HEK293 (cell line): ENCODE measurements at regions not wholly inside any gene's neighbourhood (a gene's known extent, or its start where the extent isn't known, plus 50 kb on each side); places are given as distances from the start of the nearest gene placed in this dataset.

ENCODE experiments used
- CTCF ChIA-PET: fragments of 350-600 bp; formaldehyde crosslinking; extraction: SDS; loops from one replicate; lab custom pipeline; 2021; ENCODE audit warnings: antibody characterized with exemption; lab: Yijun Ruan, JAX
- POLR2A ChIA-PET: fragments of 300-600 bp; formaldehyde crosslinking; extraction: SDS; loops from one replicate; lab custom pipeline; 2020; ENCODE audit warnings: antibody characterized with exemption, inconsistent platforms; lab: Yijun Ruan, JAX
- H3K27ac ChIP-seq: fragments of 200-500 bp; sonication (Bioruptor generic); 2 replicates; pipeline ENCODE4 v1.5.1; 2014; ENCODE audit warnings: low read depth, low read length, control low read depth, inconsistent platforms; ENCODE audit errors: extremely low read depth
- H3K36me3 ChIP-seq, 2 experiments: fragments of 200-500 bp in 1 of 2; sonication (Bioruptor generic) in 1 of 2; 1 replicate in 1 of 2; 2 replicates in 1 of 2; pipeline ENCODE4 v1.5.1; 2014 to 2017; ENCODE audit warnings: inconsistent platforms in 2 of 2, low read length in 2 of 2; ENCODE audit not compliant: control insufficient read depth in 2 of 2, insufficient read depth in 1 of 2
- H3K4me1 ChIP-seq: fragments of 200-500 bp; sonication (Bioruptor generic); 2 replicates; pipeline ENCODE4 v1.5.1; 2014; ENCODE audit warnings: mild to moderate bottlenecking, low read length, inconsistent platforms; ENCODE audit not compliant: control insufficient read depth, insufficient read depth
- H3K4me3 ChIP-seq: 2 replicates; pipeline ENCODE4 v1.5.1; 2011; ENCODE audit warnings: low read depth, mild to moderate bottlenecking, control low read depth, low read length, moderate library complexity
- H3K9me3 ChIP-seq: fragments of 200-500 bp; sonication (Bioruptor generic); 2 replicates; pipeline ENCODE4 v1.5.1; 2014; ENCODE audit warnings: low read depth, low read length, inconsistent platforms; ENCODE audit not compliant: control insufficient read depth, insufficient read depth
- FEZF1 ChIP-seq: fragments of 450-650 bp; formaldehyde crosslinking; IDR thresholded peaks from 2 replicates; pipeline ENCODE4 v1.5.1; 2016; ENCODE audit warnings: missing biosample characterization, missing genetic modification characterization
- GFI1B ChIP-seq: fragments of 450-650 bp; formaldehyde crosslinking; IDR thresholded peaks from 2 replicates; pipeline ENCODE4 v1.5.1; 2016; ENCODE audit warnings: missing biosample characterization, missing genetic modification characterization
- GLI2 ChIP-seq: fragments of 450-650 bp; formaldehyde crosslinking; IDR thresholded peaks from 2 replicates; pipeline ENCODE4; 2017; ENCODE audit warnings: missing biosample characterization, missing genetic modification characterization, low read depth, borderline replicate concordance
- GLIS1 ChIP-seq: fragments of 450-650 bp; formaldehyde crosslinking; IDR thresholded peaks from 2 replicates; pipeline ENCODE4 v1.5.1; 2016; ENCODE audit warnings: missing biosample characterization, missing genetic modification characterization
- HOXC10 ChIP-seq: sonication (generic); formaldehyde crosslinking; IDR thresholded peaks from 2 replicates; pipeline ENCODE4 v1.8.1; 2023; ENCODE audit warnings: mild to moderate bottlenecking, missing genetic modification reagents
- HOXD13 ChIP-seq: sonication (generic); formaldehyde crosslinking; IDR thresholded peaks from 2 replicates; pipeline ENCODE4 v1.8.0; 2022; ENCODE audit warnings: missing genetic modification reagents, borderline replicate concordance
- IKZF3 ChIP-seq: fragments of 450-650 bp; IDR thresholded peaks from 2 replicates; pipeline ENCODE4 v1.5.0; 2018; ENCODE audit warnings: missing biosample characterization, mild to moderate bottlenecking, missing genetic modification characterization, moderate library complexity
- KLF7 ChIP-seq: fragments of 450-650 bp; formaldehyde crosslinking; IDR thresholded peaks from 2 replicates; pipeline ENCODE4 v1.5.1; 2016; ENCODE audit warnings: missing biosample characterization, missing genetic modification characterization, borderline replicate concordance
- MZF1 ChIP-seq: fragments of 450-650 bp; formaldehyde crosslinking; IDR thresholded peaks from 2 replicates; pipeline ENCODE4 v1.5.1; 2017; ENCODE audit warnings: missing biosample characterization, missing genetic modification characterization, borderline replicate concordance
- SP7 ChIP-seq: fragments of 450-650 bp; formaldehyde crosslinking; IDR thresholded peaks from 2 replicates; pipeline ENCODE4 v1.5.1; 2016; ENCODE audit warnings: missing biosample characterization, missing genetic modification characterization
- TCF7L2 ChIP-seq: IDR thresholded peaks from 2 replicates; pipeline ENCODE4 v1.6.1; 2011; ENCODE audit warnings: low read depth, mild to moderate bottlenecking, inconsistent platforms, low read length, moderate library complexity, borderline replicate concordance
- ZNF10 ChIP-seq: fragments of 450-650 bp; formaldehyde crosslinking; IDR thresholded peaks from 2 replicates; pipeline ENCODE4 v1.5.1; 2017; ENCODE audit warnings: missing biosample characterization, missing genetic modification characterization
- ZNF184 ChIP-seq: fragments of 450-650 bp; IDR thresholded peaks from 2 replicates; pipeline ENCODE4 v1.5.1; 2018; ENCODE audit warnings: missing biosample characterization, mild to moderate bottlenecking, missing genetic modification characterization
- ZNF19 ChIP-seq: fragments of 450-650 bp; formaldehyde crosslinking; IDR thresholded peaks from 2 replicates; pipeline ENCODE4; 2016; ENCODE audit warnings: missing biosample characterization, missing genetic modification characterization, low read depth
- ZNF211 ChIP-seq: fragments of 450-650 bp; formaldehyde crosslinking; IDR thresholded peaks from 2 replicates; pipeline ENCODE4 v1.5.1; 2016; ENCODE audit warnings: low read depth, missing biosample characterization, missing genetic modification characterization
- ZNF223 ChIP-seq: fragments of 450-650 bp; formaldehyde crosslinking; IDR thresholded peaks from 2 replicates; pipeline ENCODE4 v1.5.1; 2016; ENCODE audit warnings: missing biosample characterization, missing genetic modification characterization
- ZNF248 ChIP-seq: fragments of 450-650 bp; formaldehyde crosslinking; IDR thresholded peaks from 2 replicates; pipeline ENCODE4 v1.5.1; 2017; ENCODE audit warnings: missing biosample characterization, missing genetic modification characterization
- ZNF335 ChIP-seq: fragments of 450-650 bp; formaldehyde crosslinking; conservative IDR thresholded peaks from 2 replicates; pipeline ENCODE4 v1.5.1; 2016; ENCODE audit warnings: missing biosample characterization, missing genetic modification characterization
- ZNF362 ChIP-seq: fragments of 450-650 bp; formaldehyde crosslinking; IDR thresholded peaks from 2 replicates; pipeline ENCODE4 v1.5.1; 2016; ENCODE audit warnings: missing biosample characterization, missing genetic modification characterization
- ZNF394 ChIP-seq: fragments of 450-650 bp; formaldehyde crosslinking; IDR thresholded peaks from 2 replicates; pipeline ENCODE4 v1.5.1; 2016; ENCODE audit warnings: missing biosample characterization, missing genetic modification characterization, mild to moderate bottlenecking, moderate library complexity, borderline replicate concordance
- ZNF473 ChIP-seq: fragments of 450-650 bp; formaldehyde crosslinking; IDR thresholded peaks from 2 replicates; pipeline ENCODE4 v1.5.1; 2017; ENCODE audit warnings: missing biosample characterization, missing genetic modification characterization
- ZNF571 ChIP-seq: fragments of 450-650 bp; formaldehyde crosslinking; IDR thresholded peaks from 2 replicates; pipeline ENCODE4 v1.5.0; 2017; ENCODE audit warnings: missing biosample characterization, missing genetic modification characterization
- ZNF654 ChIP-seq: fragments of 450-650 bp; formaldehyde crosslinking; IDR thresholded peaks from 2 replicates; pipeline ENCODE4 v1.5.1; 2016; ENCODE audit warnings: low read depth, missing biosample characterization, missing genetic modification characterization
- ZNF660 ChIP-seq: fragments of 450-650 bp; IDR thresholded peaks from 2 replicates; pipeline ENCODE4 v1.5.1; 2018; ENCODE audit warnings: missing biosample characterization, mild to moderate bottlenecking, missing genetic modification characterization
- ZXDB ChIP-seq: fragments of 450-650 bp; formaldehyde crosslinking; IDR thresholded peaks from 2 replicates; pipeline ENCODE4 v1.5.1; 2016; ENCODE audit warnings: missing biosample characterization, missing genetic modification characterization
- TF ChIP-seq, protein P1 (sequence below): fragments of 450-650 bp; formaldehyde crosslinking; IDR thresholded peaks from 2 replicates; pipeline ENCODE4 v1.5.1; 2016; ENCODE audit warnings: missing biosample characterization, missing genetic modification characterization
- TF ChIP-seq, protein P2 (sequence below): fragments of 450-650 bp; formaldehyde crosslinking; IDR thresholded peaks from 2 replicates; pipeline ENCODE4 v1.5.1; 2017; ENCODE audit warnings: missing biosample characterization, missing genetic modification characterization
- TF ChIP-seq, protein P3 (sequence below): fragments of 450-650 bp; formaldehyde crosslinking; optimal IDR thresholded peaks from 2 replicates; pipeline ENCODE3; 2016; ENCODE audit warnings: missing biosample characterization, mild to moderate bottlenecking, missing genetic modification characterization

DNA sequence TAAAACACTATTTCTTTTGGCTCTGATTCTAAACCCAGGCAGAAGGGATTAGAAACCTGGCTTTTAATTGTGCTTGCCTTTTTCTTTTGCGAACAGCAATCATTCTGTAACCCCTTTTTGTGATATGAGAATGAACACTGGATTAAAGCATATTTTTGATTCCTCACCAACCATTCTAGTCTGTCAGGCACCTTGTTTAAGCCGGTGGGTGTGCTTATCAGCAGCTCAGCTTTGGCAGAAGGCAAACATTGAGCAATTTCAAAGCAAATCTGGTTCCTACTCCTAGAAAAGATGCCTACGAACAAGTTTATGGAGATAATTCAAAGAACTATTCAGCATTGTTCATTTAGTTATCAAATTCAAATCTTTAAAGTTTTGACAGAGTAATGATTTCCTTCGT is 265.1 kb upstream of the FAM241A start:
- no peaks in the 10 kb centered on the region for H3K36me3 ChIP-seq
- no peak overlapping the region for H3K27ac ChIP-seq
- peaks cover 6% of the 10 kb centered on the region for H3K4me1 ChIP-seq
- no peak overlapping the region for H3K4me3 ChIP-seq
- no peaks in the 10 kb centered on the region for H3K9me3 ChIP-seq
- TF ChIP-seq FEZF1 (tag by site-specific recombination), result 0 out of 2 replicates have a peak, but pooled peaks have one; percentile 3
- TF ChIP-seq HOXC10 (CRISPR knock-in tag), result no peak
- TF ChIP-seq TCF7L2, result 0 out of 2 replicates have a peak, but pooled peaks have one; percentile 11
- ChIA-PET POLR2A (no interaction called here), CTCF (no interaction called here)

DNA sequence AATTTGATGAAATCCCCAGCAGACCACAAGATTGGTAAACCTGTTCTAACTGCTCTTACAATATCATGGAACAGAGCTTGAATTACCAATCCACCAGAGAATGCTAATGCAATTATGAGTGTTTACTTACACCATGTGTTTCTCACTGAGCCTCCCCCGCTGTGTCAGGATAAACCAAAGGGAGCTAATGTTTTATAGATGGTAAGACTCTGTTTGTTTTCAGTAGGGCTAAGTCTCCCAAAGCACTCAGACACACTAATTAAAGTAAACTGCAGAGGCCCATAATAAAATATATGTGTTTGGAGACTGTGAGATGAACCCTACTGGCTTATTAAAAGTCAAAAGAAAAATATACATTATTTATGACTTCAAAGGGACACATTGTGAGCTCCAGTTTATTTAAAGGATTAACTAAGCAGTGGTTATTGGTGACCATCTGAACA is 261.7 kb upstream of the FAM241A start:
- Histone ChIP-seq H3K4me1 (peaks cover 6% of the 10 kb centered on the region), H3K36me3 (no peaks in the 10 kb centered on the region), H3K4me3 (no peak overlapping the region), H3K9me3 (no peaks in the 10 kb centered on the region), H3K27ac (no peak overlapping the region)
- POLR2A ChIA-PET, result no interaction called here
- CTCF ChIA-PET, result interaction anchor here (0.7 to 1.7 kb wide), 4 partner anchors 20 to 114 kb away, joined by 3 to 6 read pairs (median 4); no protein-coding TSS in a partner anchor
- TF ChIP-seq GLI2 (tag by site-specific recombination) (peak; percentile 98), ZNF473 (no peak), KLF7 (peak; percentile 76; the same call in 1 of the 2 replicates), ZNF335 (tag by site-specific recombination) (no peak), ZNF654 (no peak), GFI1B (tag by site-specific recombination) (peak; percentile 95), ZNF184 (tag by site-specific recombination) (0 out of 2 replicates have a peak, but pooled peaks have one; percentile 10), ZNF571 (tag by site-specific recombination) (no peak), ZNF19 (tag by site-specific recombination) (0 out of 2 replicates have a peak, but pooled peaks have one; percentile 35), ZNF10 (peak; percentile 58; the same call in 1 of the 2 replicates), MZF1 (tag by site-specific recombination) (peak; percentile 98), ZNF211 (tag by site-specific recombination) (no peak), ZNF660 (0 out of 2 replicates have a peak, but pooled peaks have one; percentile 34), IKZF3 (tag by site-specific recombination) (peak; percentile 97), ZNF362 (tag by site-specific recombination) (peak; percentile 70; the same call in 1 of the 2 replicates), SP7 (tag by site-specific recombination) (peak; percentile 98), GLIS1 (tag by site-specific recombination) (peak; percentile 95), ZNF248 (tag by site-specific recombination) (no peak), ZNF223 (tag by site-specific recombination) (no peak), ZNF394 (tag by site-specific recombination) (peak; percentile 70), ZXDB (tag by site-specific recombination) (peak; percentile 93), HOXD13 (CRISPR knock-in tag) (no peak)
- TF ChIP-seq, protein P1, sequence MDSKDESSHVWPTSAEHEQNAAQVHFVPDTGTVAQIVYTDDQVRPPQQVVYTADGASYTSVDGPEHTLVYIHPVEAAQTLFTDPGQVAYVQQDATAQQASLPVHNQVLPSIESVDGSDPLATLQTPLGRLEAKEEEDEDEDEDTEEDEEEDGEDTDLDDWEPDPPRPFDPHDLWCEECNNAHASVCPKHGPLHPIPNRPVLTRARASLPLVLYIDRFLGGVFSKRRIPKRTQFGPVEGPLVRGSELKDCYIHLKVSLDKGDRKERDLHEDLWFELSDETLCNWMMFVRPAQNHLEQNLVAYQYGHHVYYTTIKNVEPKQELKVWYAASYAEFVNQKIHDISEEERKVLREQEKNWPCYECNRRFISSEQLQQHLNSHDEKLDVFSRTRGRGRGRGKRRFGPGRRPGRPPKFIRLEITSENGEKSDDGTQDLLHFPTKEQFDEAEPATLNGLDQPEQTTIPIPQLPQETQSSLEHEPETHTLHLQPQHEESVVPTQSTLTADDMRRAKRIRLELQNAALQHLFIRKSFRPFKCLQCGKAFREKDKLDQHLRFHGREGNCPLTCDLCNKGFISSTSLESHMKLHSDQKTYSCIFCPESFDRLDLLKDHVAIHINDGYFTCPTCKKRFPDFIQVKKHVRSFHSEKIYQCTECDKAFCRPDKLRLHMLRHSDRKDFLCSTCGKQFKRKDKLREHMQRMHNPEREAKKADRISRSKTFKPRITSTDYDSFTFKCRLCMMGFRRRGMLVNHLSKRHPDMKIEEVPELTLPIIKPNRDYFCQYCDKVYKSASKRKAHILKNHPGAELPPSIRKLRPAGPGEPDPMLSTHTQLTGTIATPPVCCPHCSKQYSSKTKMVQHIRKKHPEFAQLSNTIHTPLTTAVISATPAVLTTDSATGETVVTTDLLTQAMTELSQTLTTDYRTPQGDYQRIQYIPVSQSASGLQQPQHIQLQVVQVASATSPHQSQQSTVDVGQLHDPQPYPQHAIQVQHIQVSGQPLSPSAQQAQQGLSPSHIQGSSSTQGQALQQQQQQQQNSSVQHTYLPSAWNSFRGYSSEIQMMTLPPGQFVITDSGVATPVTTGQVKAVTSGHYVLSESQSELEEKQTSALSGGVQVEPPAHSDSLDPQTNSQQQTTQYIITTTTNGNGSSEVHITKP, result peak; percentile 76
- TF ChIP-seq, protein P2, sequence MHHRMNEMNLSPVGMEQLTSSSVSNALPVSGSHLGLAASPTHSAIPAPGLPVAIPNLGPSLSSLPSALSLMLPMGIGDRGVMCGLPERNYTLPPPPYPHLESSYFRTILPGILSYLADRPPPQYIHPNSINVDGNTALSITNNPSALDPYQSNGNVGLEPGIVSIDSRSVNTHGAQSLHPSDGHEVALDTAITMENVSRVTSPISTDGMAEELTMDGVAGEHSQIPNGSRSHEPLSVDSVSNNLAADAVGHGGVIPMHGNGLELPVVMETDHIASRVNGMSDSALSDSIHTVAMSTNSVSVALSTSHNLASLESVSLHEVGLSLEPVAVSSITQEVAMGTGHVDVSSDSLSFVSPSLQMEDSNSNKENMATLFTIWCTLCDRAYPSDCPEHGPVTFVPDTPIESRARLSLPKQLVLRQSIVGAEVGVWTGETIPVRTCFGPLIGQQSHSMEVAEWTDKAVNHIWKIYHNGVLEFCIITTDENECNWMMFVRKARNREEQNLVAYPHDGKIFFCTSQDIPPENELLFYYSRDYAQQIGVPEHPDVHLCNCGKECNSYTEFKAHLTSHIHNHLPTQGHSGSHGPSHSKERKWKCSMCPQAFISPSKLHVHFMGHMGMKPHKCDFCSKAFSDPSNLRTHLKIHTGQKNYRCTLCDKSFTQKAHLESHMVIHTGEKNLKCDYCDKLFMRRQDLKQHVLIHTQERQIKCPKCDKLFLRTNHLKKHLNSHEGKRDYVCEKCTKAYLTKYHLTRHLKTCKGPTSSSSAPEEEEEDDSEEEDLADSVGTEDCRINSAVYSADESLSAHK, result peak; percentile 94
- TF ChIP-seq, protein P3, sequence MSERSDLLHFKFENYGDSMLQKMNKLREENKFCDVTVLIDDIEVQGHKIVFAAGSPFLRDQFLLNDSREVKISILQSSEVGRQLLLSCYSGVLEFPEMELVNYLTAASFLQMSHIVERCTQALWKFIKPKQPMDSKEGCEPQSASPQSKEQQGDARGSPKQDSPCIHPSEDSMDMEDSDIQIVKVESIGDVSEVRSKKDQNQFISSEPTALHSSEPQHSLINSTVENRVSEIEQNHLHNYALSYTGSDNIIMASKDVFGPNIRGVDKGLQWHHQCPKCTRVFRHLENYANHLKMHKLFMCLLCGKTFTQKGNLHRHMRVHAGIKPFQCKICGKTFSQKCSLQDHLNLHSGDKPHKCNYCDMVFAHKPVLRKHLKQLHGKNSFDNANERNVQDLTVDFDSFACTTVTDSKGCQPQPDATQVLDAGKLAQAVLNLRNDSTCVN (tag by site-specific recombination), result no peak
